GM21619 (cell line): ENCODE measurements at regions not wholly inside any gene's neighbourhood (a gene's known extent, or its start where the extent isn't known, plus 50 kb on each side); places are given as distances from the start of the nearest gene placed in this dataset.
A peak's percentile ranks its signal among the peaks of the same experiment; 100 is the strongest.

ENCODE experiments used
- ATAC-seq: cut with Tn5 transposase; IDR thresholded peaks from one replicate; pipeline ENCODE4 v1.9.1; 2021; ENCODE audit not compliant: unreplicated experiment

DNA sequence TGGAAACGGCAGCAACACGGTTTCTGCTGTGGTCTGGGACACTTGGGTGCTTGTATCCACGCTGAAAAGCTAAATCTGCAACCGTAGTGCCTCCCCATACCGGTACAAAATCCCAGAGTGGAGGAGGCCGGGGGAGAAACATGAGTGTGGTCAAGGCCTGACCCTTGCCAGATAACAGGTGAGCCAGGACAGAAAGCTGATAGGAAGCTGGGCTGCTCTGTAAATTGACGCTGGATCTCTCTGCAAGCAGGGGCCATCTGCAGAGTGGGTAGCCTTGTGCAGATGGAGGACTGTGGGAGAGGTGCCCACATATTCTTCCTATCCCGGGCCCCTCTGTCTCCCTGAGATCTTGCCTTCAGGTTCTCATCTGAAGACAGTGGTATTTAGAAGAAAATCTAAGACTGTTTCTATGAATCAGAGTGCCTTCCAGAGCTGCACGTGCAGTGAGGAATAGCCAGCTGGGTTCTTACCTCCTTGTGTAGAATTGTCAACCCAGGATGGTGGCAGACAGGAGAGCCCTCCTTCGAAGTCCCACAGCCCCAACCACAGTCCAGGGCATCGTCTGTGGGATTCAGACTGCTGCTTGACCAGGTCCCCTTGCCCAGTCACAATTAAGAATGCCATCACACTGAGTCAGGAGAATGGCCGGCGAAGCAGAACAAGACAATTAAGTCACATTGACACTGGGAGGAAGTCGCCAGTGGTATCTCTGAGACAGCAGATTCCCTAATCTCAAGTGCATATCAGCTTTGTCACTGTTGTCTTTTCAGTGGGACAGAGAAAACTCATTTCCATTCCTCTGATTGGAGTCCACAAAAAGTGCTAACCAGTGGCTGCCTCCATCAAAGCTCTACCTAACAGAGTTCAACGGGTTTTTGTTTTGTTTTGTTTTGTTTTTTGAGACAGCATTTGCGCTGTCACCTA, 100.0 kb upstream of the RIPOR2 start:
- ATAC-seq, result peak; percentile 34

DNA sequence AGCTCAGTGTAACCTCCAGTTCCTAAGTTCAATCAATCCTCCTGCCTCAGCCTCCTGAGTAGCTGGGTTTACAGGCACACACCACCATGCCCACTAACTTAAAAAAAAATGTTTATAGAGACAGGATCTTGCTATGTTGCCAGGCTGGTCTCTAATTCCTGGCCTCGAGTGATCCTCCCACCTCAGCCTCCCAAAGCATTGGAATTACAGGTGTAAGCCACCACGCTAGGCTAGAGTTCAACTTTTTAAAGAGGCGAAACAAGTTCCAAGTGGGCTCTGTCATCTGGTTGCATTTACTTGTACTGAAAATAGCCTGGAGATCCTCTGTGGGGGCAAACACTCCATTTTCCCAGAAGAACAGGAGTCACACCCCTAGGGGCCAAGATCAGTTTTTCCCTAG, 100.7 kb upstream of the RIPOR2 start:
- ATAC-seq, result no peak

DNA sequence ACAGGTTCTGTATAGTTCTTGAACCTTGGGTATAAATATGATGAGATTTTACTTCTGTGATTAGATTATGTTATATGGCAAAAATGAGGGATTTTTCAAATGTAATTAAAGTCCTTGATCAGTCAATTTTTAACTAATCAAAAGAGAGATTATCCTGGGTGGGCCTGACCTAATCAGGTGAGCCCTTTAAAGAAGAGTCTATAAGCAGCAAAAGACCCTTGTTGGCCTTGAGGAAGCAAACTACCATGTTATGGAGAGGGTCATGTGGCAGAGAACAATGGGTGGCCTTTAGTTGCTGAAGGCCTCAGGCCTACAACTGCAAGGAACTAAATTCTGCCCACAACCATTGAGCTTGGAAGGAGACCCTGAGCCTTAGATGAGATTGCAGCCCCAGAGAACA, 102.5 kb upstream of the RIPOR2 start:
- ATAC-seq, result no peak

DNA sequence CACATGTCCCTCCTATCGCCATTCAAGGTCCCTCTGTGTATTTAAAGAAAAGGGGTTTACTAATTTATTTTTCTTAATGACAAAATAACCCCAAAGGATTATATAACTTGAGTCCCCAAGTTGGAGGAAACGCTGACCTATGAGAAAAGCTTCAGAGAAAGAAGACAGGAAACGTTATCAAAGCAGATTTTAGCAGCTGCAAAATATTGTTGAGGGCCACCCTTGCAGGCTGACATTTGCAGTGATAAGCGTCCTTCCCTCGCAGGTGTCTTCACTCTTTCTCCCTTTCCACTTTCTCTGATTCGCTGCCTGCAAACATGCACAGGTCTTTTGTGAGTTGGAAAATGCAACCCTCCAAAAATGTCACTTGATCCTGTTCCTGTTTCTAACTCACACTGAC, 103.2 kb upstream of the RIPOR2 start:
- no peak for ATAC-seq

DNA sequence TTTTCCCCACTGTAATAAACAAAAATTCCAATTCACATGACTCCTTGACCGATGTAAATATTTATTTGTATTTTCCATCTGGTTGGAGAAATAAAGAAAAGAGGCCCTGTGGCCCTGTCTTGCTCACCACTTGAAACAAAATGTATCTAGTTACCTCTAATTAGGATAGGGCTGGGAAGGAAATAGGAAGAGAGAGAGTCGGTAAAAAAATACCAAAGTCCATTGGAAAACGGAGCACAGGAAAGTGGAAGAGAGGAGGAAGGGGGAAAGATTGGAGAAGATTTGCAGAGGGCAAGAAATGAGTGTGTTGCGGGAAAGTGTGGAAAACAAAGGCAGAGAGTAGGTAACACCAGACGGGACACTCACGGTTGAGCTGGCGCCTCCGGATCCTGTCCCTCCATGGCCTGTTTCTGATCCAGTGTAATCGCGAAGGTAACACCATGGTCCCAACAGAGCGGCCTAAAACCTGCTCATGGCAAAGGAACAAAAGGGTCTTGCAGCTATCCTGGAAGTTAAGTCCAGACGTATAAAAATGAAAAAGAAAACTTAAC, 105.8 kb upstream of the RIPOR2 start:
- ATAC-seq, result no peak

DNA sequence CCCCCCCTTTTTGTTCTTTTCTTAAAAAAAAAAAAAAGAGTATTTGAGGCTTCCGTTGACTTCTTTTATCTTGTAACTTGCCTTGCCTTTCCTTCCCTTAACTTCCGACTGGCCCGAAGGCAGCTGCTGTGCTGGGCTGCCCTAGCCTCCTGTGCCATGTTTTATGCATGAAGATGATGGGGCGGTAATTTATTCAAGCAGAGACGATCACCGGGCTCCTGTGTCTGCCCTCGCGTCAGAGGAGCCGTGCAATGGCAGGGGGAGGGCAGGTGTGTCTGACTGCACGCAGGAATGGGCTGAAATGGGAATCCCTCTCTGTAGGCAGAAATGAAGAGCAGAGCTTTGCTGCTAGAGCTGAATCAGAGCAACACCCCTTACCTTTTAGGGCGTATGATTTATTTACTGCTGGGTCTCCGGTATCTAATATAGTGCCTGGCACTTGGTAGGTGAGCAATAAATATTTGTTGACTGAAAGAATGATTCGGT, 106.3 kb upstream of the RIPOR2 start:
- ATAC-seq, result no peak

DNA sequence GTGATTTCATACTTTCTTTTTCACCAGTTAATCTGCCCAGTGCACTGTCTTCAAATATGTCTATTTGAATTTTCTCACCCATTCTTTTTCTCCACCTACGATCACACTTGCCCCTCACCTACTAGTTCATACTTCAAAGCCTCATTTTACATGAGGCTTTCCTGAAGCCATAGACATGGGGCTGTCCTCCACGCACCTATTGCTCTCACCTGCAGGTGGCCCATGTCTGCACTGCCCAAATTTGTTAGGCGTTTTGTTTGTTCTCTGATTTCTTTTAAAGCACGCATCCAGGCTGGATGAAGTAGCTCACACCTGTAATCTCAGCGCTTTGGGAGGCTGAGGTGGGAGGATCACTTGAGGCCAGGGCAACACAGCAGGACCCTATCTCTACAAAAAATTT, 106.8 kb upstream of the RIPOR2 start:
- no peak for ATAC-seq

DNA sequence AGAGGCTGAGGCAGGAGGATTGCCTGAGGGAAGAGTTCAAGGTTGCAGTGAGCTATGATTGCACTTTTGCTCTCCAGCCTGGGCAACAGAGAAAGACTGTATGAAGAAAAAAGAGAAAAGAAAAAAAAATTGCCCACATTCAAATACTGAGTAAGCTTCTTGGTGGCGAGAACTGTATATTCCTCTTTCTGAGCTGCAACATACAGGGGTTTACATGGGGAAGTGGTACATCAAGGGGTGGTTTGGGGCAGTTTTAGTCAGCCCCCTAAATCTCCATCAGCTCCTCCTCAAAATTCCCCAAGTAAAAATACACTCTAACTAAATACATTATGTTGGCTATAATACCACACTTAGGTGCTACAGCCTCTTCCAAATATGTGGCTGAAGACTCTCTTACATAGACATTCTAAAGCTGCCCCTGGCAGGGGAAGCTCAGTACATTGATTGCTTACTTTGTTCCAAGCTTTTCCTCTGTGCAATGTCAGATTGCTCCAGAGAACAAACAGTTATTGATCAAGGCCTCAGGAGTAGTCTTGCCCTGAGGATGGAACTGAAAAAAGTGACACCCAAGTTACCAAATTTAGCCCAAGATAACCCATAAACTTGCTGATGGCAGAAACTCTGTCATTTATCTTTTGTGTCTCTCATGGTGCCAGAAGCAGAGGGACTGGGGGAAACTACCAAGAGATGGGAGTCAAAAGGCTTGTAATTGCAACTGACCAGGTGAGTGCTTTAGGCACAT, 107.4 kb upstream of the RIPOR2 start:
- ATAC-seq, result no peak

DNA sequence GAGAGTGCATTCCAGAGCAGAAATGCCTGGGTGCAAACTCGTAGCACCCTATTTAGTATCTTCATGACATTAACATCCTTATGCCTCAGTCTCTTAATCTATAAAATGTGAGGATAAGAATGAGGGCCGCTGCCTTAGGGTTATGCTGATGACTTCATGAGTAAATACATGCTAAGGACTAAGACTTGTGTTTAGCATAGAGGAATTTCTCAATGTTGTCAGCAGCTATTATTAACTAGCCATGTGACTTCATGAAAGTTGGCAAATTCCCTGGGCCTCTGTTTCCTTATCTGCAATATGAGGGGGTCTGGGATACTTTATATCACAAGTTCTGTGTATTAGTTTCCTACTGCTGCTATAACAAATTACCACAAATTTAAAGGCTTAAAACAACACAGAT, 108.1 kb upstream of the RIPOR2 start:
- no peak for ATAC-seq

DNA sequence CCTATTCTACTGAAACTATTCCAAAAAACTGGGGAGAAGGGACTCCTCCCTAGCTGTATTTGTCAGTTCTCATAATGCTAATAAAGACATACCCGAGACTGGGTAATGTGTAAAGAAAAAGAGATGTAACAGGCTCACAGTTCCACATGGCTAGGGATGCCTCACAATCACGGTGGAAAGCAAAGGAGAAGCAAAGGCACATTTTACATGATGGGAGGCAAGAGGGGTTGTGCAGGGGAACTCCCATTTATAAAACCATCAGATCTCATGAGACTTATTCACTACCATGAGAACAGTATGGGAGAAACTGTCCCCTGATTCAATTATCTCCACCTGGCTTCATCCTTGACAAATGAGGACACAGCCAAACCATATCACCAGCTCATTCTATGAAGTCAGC, 111.2 kb upstream of the RIPOR2 start:
- no peak for ATAC-seq

DNA sequence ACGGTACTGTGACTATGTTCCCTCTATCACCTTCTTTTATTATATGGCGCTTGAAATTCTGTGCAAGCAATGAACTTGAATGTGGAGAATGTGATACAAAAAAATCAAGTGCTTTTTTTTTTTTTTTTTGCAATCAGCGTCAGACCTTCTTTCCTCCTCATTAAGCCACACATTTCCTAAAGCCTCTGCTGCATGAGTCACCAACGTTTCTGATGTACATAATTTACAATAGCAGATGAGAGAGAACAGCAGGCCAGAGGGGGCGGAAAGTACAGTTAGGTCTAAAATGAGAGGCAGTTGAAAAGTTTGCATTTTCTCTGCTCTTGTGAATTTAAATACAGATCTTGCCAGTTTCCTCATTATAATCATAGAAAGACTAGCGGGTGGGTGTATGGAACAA, 114.6 kb upstream of the RIPOR2 start:
- no peak for ATAC-seq

DNA sequence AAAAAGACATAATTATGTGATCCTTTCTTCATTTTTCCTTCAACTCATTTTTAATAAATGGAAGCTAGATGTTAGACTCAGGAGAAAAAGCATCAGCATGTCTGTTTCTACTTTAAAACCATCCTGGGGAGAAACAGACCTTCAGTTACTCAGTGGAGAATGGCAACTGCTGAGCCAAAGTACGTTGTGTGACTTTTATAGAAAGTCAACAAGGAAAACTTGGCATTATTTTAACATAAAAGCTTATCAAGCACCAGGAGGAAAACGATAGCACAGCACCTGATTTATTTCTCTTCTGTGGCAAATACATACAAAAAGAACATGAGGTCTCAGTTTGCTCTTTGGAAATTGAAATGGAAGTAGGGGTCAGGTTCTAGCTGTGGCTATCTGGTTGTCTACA, 115.3 kb upstream of the RIPOR2 start:
- ATAC-seq, result no peak

DNA sequence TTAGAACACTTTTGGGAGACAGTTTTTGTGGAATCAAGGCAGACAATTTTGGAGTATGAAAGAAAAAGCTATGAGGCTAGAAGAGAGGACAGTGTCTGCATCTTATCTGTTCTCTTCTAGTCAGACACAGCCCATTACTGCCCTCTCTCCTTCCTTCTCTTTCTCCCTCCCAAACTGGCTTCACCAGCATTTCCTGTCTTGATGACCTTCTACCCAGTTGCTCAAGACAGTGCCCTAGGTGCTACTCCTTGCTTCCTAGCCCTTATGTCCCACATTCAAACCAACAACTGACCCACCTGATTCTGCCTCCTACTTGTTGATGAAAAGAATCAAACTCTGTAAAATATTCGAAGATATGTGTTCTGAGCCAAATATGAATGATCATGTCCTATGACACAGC, 116.4 kb upstream of the RIPOR2 start:
- no peak for ATAC-seq

DNA sequence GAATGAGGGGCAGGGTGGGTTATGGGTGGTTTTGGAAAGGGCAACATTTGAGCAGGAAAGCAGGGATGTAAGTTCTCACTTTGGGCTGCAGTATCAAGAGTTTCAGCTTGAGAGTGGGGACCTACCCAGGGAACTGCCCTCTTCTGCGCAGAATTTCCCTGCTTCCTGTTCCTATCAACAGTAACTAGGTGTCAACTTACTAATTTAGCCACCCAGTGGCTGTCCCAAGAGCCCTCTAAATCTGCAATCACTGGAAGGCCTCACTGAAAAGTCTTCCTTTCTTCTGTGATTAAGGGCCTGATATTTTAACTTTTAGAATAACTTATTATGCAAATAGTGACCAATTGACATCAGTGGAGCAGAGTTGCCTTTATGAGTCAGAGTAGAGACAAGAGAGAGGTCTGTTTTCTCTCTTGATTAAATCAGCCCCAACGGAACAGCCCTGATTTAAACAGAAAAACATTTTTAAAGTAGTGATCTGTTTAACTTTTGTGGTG, 118.2 kb upstream of the RIPOR2 start:
- ATAC-seq, result peak; percentile 85

DNA sequence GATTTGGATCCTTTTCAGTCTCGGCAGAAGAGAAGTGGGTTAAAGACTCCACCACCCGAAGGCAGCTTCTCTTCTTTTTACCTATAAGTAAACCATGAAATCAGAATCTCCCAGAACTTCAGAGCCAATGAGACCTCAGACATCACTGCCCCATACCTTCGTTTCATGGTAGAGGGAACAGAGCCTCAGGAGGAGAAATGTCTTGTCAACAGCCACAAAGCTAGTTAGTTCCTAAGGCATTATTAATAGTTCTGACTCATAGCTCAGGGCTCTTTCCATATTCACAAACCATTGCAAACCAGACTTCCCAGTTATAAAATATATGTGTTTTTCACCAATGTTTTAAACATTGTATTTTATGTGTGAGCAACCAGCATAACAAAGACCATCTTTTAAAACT, 118.7 kb upstream of the RIPOR2 start:
- ATAC-seq, result no peak

DNA sequence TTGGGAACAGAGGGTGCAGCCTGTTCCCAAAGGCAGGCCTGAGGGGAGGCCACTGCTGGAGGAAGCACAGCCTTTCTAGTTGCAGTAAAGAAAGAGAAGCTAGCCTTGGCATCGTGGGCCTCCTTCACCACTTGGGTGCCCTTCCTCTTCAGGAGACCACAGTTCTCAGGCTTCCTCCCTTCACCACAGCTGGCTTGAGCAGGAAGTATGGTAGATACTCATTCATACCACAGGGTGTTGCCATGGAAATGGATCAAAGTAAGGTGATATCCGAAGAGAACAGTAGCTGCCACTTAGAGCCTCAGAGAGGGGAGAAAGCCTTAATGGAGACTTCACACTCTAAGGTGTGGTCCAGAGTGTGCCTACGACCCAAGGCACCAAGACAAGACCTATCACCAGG, 120.4 kb upstream of the RIPOR2 start:
- ATAC-seq, result peak; percentile 56

DNA sequence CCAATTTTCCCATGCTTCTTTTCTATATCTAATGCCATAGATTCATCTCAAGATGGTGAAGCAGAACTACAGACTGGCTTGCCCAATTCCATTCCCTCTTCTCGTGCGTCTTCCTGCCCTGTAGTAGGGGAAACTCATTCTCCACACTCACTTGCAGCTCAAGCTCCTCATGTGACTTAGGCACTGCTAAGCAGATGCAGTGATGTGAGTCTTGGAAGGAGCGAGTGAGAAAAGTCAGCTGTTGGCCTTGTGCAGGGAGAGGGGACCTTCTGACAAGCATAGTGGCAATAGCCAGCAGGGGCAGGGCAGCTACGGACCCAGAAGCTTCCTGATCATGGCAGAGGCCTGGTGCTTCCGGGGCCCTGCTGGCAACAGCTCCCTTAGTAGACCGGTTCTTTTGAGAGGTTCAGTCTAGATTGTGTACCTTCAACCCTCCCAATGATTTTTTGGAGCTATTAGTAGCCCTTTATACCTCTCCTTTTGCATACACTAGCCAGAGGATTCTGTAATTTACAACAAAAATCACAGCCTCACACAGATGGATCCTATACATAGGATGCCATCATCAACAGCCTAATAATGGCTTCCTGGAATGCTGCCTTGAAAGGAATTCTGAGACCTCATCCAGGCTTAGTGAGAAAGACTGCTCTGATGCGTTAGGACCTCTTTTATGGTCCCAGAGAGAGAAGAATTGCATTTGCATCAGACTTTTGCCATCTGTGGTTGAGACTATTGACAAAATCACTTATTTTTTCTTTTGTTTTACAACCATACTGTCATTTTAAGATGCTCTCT, 121.5 kb upstream of the RIPOR2 start:
- ATAC-seq, result no peak

DNA sequence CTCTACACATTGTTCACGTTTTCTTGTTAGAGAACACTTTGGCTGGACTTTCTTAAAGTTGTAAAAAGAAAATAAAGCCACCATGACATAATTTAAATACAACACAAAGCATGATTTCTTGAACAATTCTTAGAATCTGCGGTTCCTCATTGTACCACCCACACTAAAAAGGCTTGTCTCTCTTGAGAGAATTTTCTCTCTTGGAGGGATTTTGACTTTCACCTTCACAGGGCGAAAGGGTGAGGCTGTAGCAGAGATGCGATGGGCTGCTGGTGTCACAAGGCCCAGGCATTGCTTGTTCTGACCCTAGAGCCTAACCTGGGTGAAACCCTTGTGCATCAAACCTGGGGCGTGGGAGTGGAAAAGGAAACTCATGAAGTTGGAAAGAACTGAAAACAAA, 122.7 kb upstream of the RIPOR2 start:
- ATAC-seq, result no peak

DNA sequence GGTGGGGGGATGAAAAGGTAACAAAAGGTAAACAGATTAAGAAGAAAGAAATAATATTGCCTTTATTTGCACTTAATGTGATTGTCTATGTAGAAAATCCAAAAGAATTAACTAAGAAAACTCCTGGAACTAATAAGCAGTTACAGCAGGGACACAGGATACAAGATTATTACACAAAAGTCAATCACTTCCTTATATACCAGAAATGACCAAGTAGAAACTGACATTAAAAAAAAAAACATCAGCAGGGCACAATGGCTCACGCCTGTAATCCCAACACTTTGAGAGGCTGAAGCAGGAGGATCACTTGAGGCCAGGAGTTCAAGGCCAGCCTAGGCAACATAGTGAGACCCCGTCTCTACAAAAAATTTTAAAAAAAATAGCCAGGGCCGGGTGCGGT, 123.2 kb upstream of the RIPOR2 start:
- no peak for ATAC-seq

DNA sequence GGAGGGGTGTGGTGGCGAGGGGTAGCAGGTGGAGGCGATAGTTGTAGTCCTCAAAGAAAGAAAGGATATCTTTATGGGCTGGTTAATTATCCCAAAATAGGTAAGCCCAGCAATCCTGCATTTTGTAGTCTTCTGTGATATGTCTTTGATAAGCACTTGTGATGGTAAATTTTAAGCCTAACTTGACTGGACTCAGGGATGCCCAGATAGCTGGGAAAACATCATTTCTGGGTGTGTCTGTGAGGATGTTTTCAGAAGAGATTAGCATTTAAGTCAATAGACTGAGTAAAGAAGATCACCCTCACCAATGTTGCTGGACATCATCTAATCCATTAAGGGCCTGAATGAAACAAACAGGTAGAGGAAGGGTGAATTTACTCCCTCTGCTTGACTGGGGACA, 124.8 kb upstream of the RIPOR2 start:
- no peak for ATAC-seq
